ENCODE measurements at regions not wholly inside any gene's neighbourhood (a gene's known extent, or its start where the extent isn't known, plus 50 kb on each side); places are given as distances from the start of the nearest gene placed in this dataset.
A peak's percentile ranks its signal among the peaks of the same experiment; 100 is the strongest.

- intact Hi-C loops (cut with micrococcal nuclease) = loop anchor here (5.0 to 10.0 kb wide), 2 partner anchors 141 to 746 kb away; partner anchors contain the start of gene NFIB
- H3K27me3 ChIP-seq (ENCODE audit: control insufficient read depth in 2 of 2, insufficient read depth in 2 of 2, low read length in 2 of 2) = no peaks in the 10 kb centered on the region
- H3K79me2 ChIP-seq (ENCODE audit: control insufficient read depth, insufficient read depth, low read length) = no peaks in the 10 kb centered on the region
- TF ChIP-seq EZH2 (IDR thresholded peaks at IDR 0.05; ENCODE audit: borderline replicate concordance, low read depth, low read length, severe bottlenecking) (no peak), MYC (IDR thresholded peaks at IDR 0.05; ENCODE audit: low read depth, low read length) (no peak), POLR2AphosphoS5 (IDR thresholded peaks at IDR 0.05; ENCODE audit: insufficient read depth, low read depth, low read length) (no peak), FOS (IDR thresholded peaks at IDR 0.05; ENCODE audit: borderline replicate concordance, insufficient read depth, low read length) (no peak), MAX (IDR thresholded peaks at IDR 0.05; ENCODE audit: insufficient read depth, insufficient read length) (no peak), JUN (IDR thresholded peaks at IDR 0.05; ENCODE audit: borderline replicate concordance, insufficient read depth, insufficient read length, low read depth) (no peak), CTCF (IDR thresholded peaks at IDR 0.05; ENCODE audit: extremely low read depth in 1 of 2, insufficient read depth in 1 of 2, low read depth in 1 of 2, low read length in 2 of 2) (no peak), POLR2A (IDR thresholded peaks at IDR 0.05; ENCODE audit: low read depth, low read length) (no peak), GATA2 (IDR thresholded peaks at IDR 0.05; ENCODE audit: insufficient read depth, insufficient read length, low read depth, low read length) (no peak)
- peak overlapping the region; percentile 54 for H3K27ac ChIP-seq (ENCODE audit: insufficient read depth, low read depth, low read length)
- BruUV-seq (replicated peaks) = no TSS peak
- peak overlapping the region in 2 of 3 experiments; percentile 3 to 45 for H3K4me3 ChIP-seq (replicated peaks in 1 of 3; ENCODE audit: insufficient read depth in 1 of 3, low read depth in 1 of 3, low read length in 3 of 3)
- no peaks in the 10 kb centered on the region for H3K9me1 ChIP-seq (replicated peaks; ENCODE audit: control insufficient read depth, extremely low read depth, insufficient read depth, low read length)
- FAIRE-seq (peak; percentile 81), DNase-seq (ENCODE audit: low read depth, low spot score) (peak; percentile 67)
- dilution Hi-C loops (cut with MboI; ENCODE audit: extremely low pct_ligation_motif_present, low sequenced_read_pairs) = no loop called here
- CTCF ChIA-PET = interaction anchor here (0.8 to 2.1 kb wide), 7 partner anchors 13 to 529 kb away, joined by 3 to 8 read pairs (median 3); no protein-coding TSS in a partner anchor
- H3K4me2 ChIP-seq (ENCODE audit: insufficient read depth, low read length) = peak overlapping the region; percentile 77
- POLR2A ChIA-PET = no interaction called here
- no peaks in the 10 kb centered on the region for H3K36me3 ChIP-seq (ENCODE audit: control insufficient read depth in 2 of 2, extremely low read depth in 1 of 2, insufficient read depth in 2 of 2, low read length in 2 of 2)
- H4K20me1 ChIP-seq (replicated peaks; ENCODE audit: control insufficient read depth, extremely low read depth, insufficient read depth, low read length) = no peaks in the 10 kb centered on the region
- peak overlapping the region; percentile 54 for H3K9ac ChIP-seq (replicated peaks; ENCODE audit: extremely low read depth, insufficient read depth, low read length)
- no peaks in the 10 kb centered on the region for H3K9me3 ChIP-seq (replicated peaks; ENCODE audit: control insufficient read depth, insufficient read depth, low read length)
- H3K4me1 ChIP-seq (ENCODE audit: control insufficient read depth, extremely low read depth, insufficient read depth, low read length) = peaks cover 25% of the 10 kb centered on the region
- H2AFZ ChIP-seq (ENCODE audit: low read depth, low read length) = peak overlapping the region; percentile 66
Observed at GRCh38 chr9:13568405-13568804, 288.9 kb upstream of the MPDZ start.

Measured in endothelial cell of umbilical vein (primary cell).